HEK293T (cell line): ENCODE measurements at regions not wholly inside any gene's neighbourhood (a gene's known extent, or its start where the extent isn't known, plus 50 kb on each side); places are given as distances from the start of the nearest gene placed in this dataset.

Experiments
- ARNT ChIP-seq: fragments of 450-650 bp; IDR thresholded peaks from 2 replicates; pipeline ENCODE4 v1.6.1; 2017; ENCODE audit warnings: mild to moderate bottlenecking
- CTBP1 ChIP-seq: fragments of 450-650 bp; IDR thresholded peaks from 2 replicates; pipeline ENCODE4 v1.6.1; 2016; ENCODE audit warnings: borderline replicate concordance
- ELF4 ChIP-seq: fragments of 450-650 bp; IDR thresholded peaks from 2 replicates; pipeline ENCODE4 v1.6.1; 2017; ENCODE audit warnings: antibody characterized with exemption
- FOXA1 ChIP-seq: fragments of 450-650 bp; IDR thresholded peaks from 2 replicates; pipeline ENCODE4 v1.6.1; 2016; ENCODE audit warnings: mild to moderate bottlenecking
- FOXM1 ChIP-seq: fragments of 450-650 bp; IDR thresholded peaks from 2 replicates; pipeline ENCODE4 v1.6.1; 2017; ENCODE audit warnings: mild to moderate bottlenecking, borderline replicate concordance
- HDGF ChIP-seq: fragments of 450-650 bp; IDR thresholded peaks from 2 replicates; pipeline ENCODE4 v1.6.1; 2017; ENCODE audit warnings: antibody characterized with exemption, borderline replicate concordance
- L3MBTL2 ChIP-seq: fragments of 450-650 bp; conservative IDR thresholded peaks from 2 replicates; pipeline ENCODE4 v1.6.1; 2016; ENCODE audit warnings: mild to moderate bottlenecking
- LEF1 ChIP-seq: fragments of 450-650 bp; IDR thresholded peaks from 2 replicates; pipeline ENCODE4 v1.6.1; 2017; ENCODE audit warnings: mild to moderate bottlenecking, borderline replicate concordance
- NFRKB ChIP-seq: fragments of 450-650 bp; IDR thresholded peaks from 2 replicates; pipeline ENCODE4 v1.6.1; 2016; ENCODE audit warnings: mild to moderate bottlenecking, moderate library complexity
- PKNOX1 ChIP-seq: fragments of 450-650 bp; IDR thresholded peaks from 2 replicates; pipeline ENCODE4 v1.6.1; 2016
- SP1 ChIP-seq: fragments of 450-650 bp; IDR thresholded peaks from 2 replicates; pipeline ENCODE4 v1.6.1; 2017
- SUZ12 ChIP-seq: fragments of 450-650 bp; IDR thresholded peaks from 2 replicates; pipeline ENCODE4 v1.6.1; 2016; ENCODE audit warnings: mild to moderate bottlenecking

GRCh38 chr11:64450168-64450560 lies 91.2 kb downstream of the RPS6KA4 start:
- TF ChIP-seq HDGF (no peak), L3MBTL2 (no peak), FOXM1 (no peak), PKNOX1 (no peak), CTBP1 (no peak), NFRKB (no peak), SUZ12 (no peak), LEF1 (no peak), ELF4 (no peak), SP1 (no peak), FOXA1 (no peak), ARNT (no peak)
